ENCODE measurements at regions not wholly inside any gene's neighbourhood (a gene's known extent, or its start where the extent isn't known, plus 50 kb on each side); places are given as distances from the start of the nearest gene placed in this dataset.

- TF ChIP-seq CTCF (conservative IDR thresholded peaks at IDR 0.05; ENCODE audit: low read length) (no peak), EZH2phosphoT487 (IDR thresholded peaks at IDR 0.05; ENCODE audit: borderline replicate concordance) (no peak)
These were observed 690.9 kb upstream of the TMEFF2 start for GRCh38 chr2:192885569-192886160.
